Endothelial cell of umbilical vein (primary cell): ENCODE measurements at regions not wholly inside any gene's neighbourhood (a gene's known extent, or its start where the extent isn't known, plus 50 kb on each side); places are given as distances from the start of the nearest gene placed in this dataset.

ENCODE experiments used
- BruUV-seq: library from RNA; stranded (reverse); fragments of 400-500 nt; replicated peaks from 2 replicates; lab custom pipeline; 2021; lab: Mats Ljungman, UMichigan
- CTCF ChIA-PET: fragments of 300-600, 350-600 bp; sonication (Branson Sonifier 250); formaldehyde crosslinking; loops from one replicate; lab custom pipeline; 2021; ENCODE audit warnings: antibody characterized with exemption, inconsistent platforms; lab: Charles Lee
- POLR2A ChIA-PET: fragments of 300-600, 350-600 bp; sonication (Branson Sonifier 250); formaldehyde crosslinking; loops from one replicate; lab custom pipeline; 2021; ENCODE audit warnings: antibody characterized with exemption, inconsistent platforms; lab: Charles Lee
- DNase-seq: peaks from one replicate; pipeline ENCODE4 v3.0.0-alpha.2; 2011; ENCODE audit warnings: low read depth, low spot score
- FAIRE-seq: peaks from 2 replicates; lab custom pipeline; 2011; peaks lifted over from hg19 to GRCh38; lab: Jason Lieb, UNC
- H2AFZ ChIP-seq: 2 replicates; pipeline ENCODE4 v1.6.0; 2012; ENCODE audit warnings: low read depth, low read length, control low read depth, inconsistent platforms
- H3K27ac ChIP-seq: 2 replicates; pipeline ENCODE4 v1.5.1; 2011; ENCODE audit warnings: low read depth, mild to moderate bottlenecking, control low read depth, low read length, moderate library complexity; ENCODE audit not compliant: insufficient read depth
- H3K27me3 ChIP-seq, 2 experiments: 2 replicates each; pipeline versions ENCODE4 v1.6.0 to v1.6.1; 2011; ENCODE audit warnings: low read length in 2 of 2, mixed read lengths in 1 of 2; ENCODE audit not compliant: control insufficient read depth in 2 of 2, insufficient read depth in 2 of 2
- H3K36me3 ChIP-seq, 2 experiments: 2 replicates in 1 of 2; 3 replicates in 1 of 2; pipeline ENCODE4 v1.5.1; 2011; ENCODE audit warnings: low read length in 2 of 2, mild to moderate bottlenecking in 1 of 2, moderate library complexity in 1 of 2; ENCODE audit not compliant: control insufficient read depth in 2 of 2, insufficient read depth in 2 of 2; ENCODE audit errors: extremely low read depth in 1 of 2
- H3K4me1 ChIP-seq: 3 replicates; pipeline ENCODE4 v1.5.1; 2011; ENCODE audit warnings: mild to moderate bottlenecking, low read length; ENCODE audit not compliant: control insufficient read depth, insufficient read depth; ENCODE audit errors: extremely low read depth
- H3K4me2 ChIP-seq: 2 replicates; pipeline ENCODE4 v1.6.1; 2011; ENCODE audit warnings: low read length, control low read depth, mixed read lengths; ENCODE audit not compliant: insufficient read depth
- H3K4me3 ChIP-seq, 3 experiments: fragments of 200-600 bp in 1 of 3; sonication (generic), shearing (Covaris generic) in 1 of 3; replicated peaks in 1 of 3; 2 replicates each; pipeline ENCODE4 v1.5.1; 2011 to 2016; ENCODE audit warnings: control low read depth in 3 of 3, low read length in 3 of 3, mild to moderate bottlenecking in 2 of 3, inconsistent platforms in 1 of 3, low read depth in 1 of 3, moderate library complexity in 1 of 3; ENCODE audit not compliant: insufficient read depth in 1 of 3
- H3K79me2 ChIP-seq: 2 replicates; pipeline ENCODE4 v1.6.0; 2012; ENCODE audit warnings: low read length, inconsistent platforms; ENCODE audit not compliant: control insufficient read depth, insufficient read depth
- H3K9ac ChIP-seq: replicated peaks from 2 replicates; pipeline ENCODE3; 2011; ENCODE audit warnings: low read length, control low read depth; ENCODE audit not compliant: insufficient read depth; ENCODE audit errors: extremely low read depth
- H3K9me1 ChIP-seq: replicated peaks from 3 replicates; pipeline ENCODE4 v1.6.0; 2011; ENCODE audit warnings: mild to moderate bottlenecking, low read length; ENCODE audit not compliant: control insufficient read depth, insufficient read depth; ENCODE audit errors: extremely low read depth
- H3K9me3 ChIP-seq: replicated peaks from 2 replicates; pipeline ENCODE4 v1.5.1; 2012; ENCODE audit warnings: low read length, inconsistent platforms; ENCODE audit not compliant: control insufficient read depth, insufficient read depth
- H4K20me1 ChIP-seq: replicated peaks from 2 replicates; pipeline ENCODE3; 2011; ENCODE audit warnings: mild to moderate bottlenecking, low read length; ENCODE audit not compliant: control insufficient read depth, insufficient read depth; ENCODE audit errors: extremely low read depth
- CTCF ChIP-seq, 2 donors: IDR thresholded peaks; 1 replicate in 1 of 2; 2 replicates in 1 of 2; pipeline ENCODE4 v1.5.1; 2011; ENCODE audit warnings: low read length in 2 of 2, mild to moderate bottlenecking in 2 of 2, moderate library complexity in 2 of 2, control low read depth in 1 of 2, inconsistent platforms in 1 of 2, low read depth in 1 of 2; ENCODE audit not compliant: insufficient read depth in 1 of 2; ENCODE audit errors: extremely low read depth in 1 of 2
- EZH2 ChIP-seq: IDR thresholded peaks from 2 replicates; pipeline ENCODE4 v1.6.1; 2012; ENCODE audit warnings: borderline replicate concordance, low read depth, mild to moderate bottlenecking, moderate library complexity, low read length, inconsistent platforms; ENCODE audit not compliant: severe bottlenecking
- FOS ChIP-seq: IDR thresholded peaks from 2 replicates; pipeline ENCODE4 v1.6.1; 2011; ENCODE audit warnings: mild to moderate bottlenecking, low read length, moderate library complexity, borderline replicate concordance; ENCODE audit not compliant: insufficient read depth
- GATA2 ChIP-seq: IDR thresholded peaks from 2 replicates; pipeline ENCODE4 v1.7.0; 2011; ENCODE audit warnings: low read depth, mild to moderate bottlenecking, moderate library complexity, mixed read lengths, low read length; ENCODE audit not compliant: insufficient read length, insufficient read depth
- JUN ChIP-seq: IDR thresholded peaks from 2 replicates; pipeline ENCODE4 v1.6.1; 2011; ENCODE audit warnings: borderline replicate concordance, low read depth; ENCODE audit not compliant: insufficient read length, insufficient read depth
- MAX ChIP-seq: IDR thresholded peaks from 2 replicates; pipeline ENCODE4 v1.6.1; 2011; ENCODE audit not compliant: insufficient read depth, insufficient read length
- MYC ChIP-seq: IDR thresholded peaks from one replicate; pipeline ENCODE4 v1.6.1; 2011; ENCODE audit warnings: mild to moderate bottlenecking, low read depth, low read length
- POLR2A ChIP-seq: IDR thresholded peaks from 2 replicates; pipeline ENCODE4 v1.6.1; 2012; ENCODE audit warnings: low read depth, mild to moderate bottlenecking, control low read depth, low read length
- POLR2AphosphoS5 ChIP-seq: IDR thresholded peaks from 2 replicates; pipeline ENCODE4 v1.6.1; 2012; ENCODE audit warnings: low read depth, mild to moderate bottlenecking, control low read depth, low read length, moderate library complexity; ENCODE audit not compliant: insufficient read depth
- dilution Hi-C: fragments of 300-500 bp; cut with MboI; formaldehyde crosslinking; loops from one replicate; pipeline ENCODE4 v1.15.0; 2019; ENCODE audit warnings: low sequenced_read_pairs; ENCODE audit not compliant: extremely low pct_ligation_motif_present
- intact Hi-C: fragments of 100-400 bp; cut with micrococcal nuclease; formaldehyde crosslinking; loops from one replicate; pipeline ENCODE4 v1.10.0; 2022

GRCh38 chr3:106620646-106621045 lies 751.8 kb upstream of the CBLB start:
- Histone ChIP-seq H3K9me1 (no peaks in the 10 kb centered on the region), H3K9ac (no peak overlapping the region), H2AFZ (no peak overlapping the region), H3K79me2 (no peaks in the 10 kb centered on the region), H3K9me3 (no peaks in the 10 kb centered on the region), H3K27ac (no peak overlapping the region), H3K4me2 (no peak overlapping the region), H3K36me3 (no peaks in the 10 kb centered on the region), H3K4me1 (no peaks in the 10 kb centered on the region), H3K4me3 (no peak overlapping the region), H4K20me1 (no peaks in the 10 kb centered on the region), H3K27me3 (no peaks in the 10 kb centered on the region)
- intact Hi-C loops (no loop called here), dilution Hi-C loops (no loop called here)
- FAIRE-seq, result no peak
- no peak for DNase-seq
- TF ChIP-seq MYC, result no peak
- no peak for TF ChIP-seq FOS
- TF ChIP-seq POLR2AphosphoS5, result no peak
- TF ChIP-seq CTCF (IDR thresholded peaks at IDR 0.05; ENCODE audit: extremely low read depth in 1 of 2, insufficient read depth in 1 of 2, low read depth in 1 of 2, low read length in 2 of 2), result no peak
- no peak for TF ChIP-seq GATA2
- no peak for TF ChIP-seq JUN
- no peak for TF ChIP-seq EZH2
- TF ChIP-seq POLR2A, result no peak
- TF ChIP-seq MAX, result no peak
- BruUV-seq, result no TSS peak
- ChIA-PET CTCF (no interaction called here), POLR2A (no interaction called here)
